HG03558 (cell line): ENCODE measurements at regions not wholly inside any gene's neighbourhood (a gene's known extent, or its start where the extent isn't known, plus 50 kb on each side); places are given as distances from the start of the nearest gene placed in this dataset.

ENCODE experiments used
- ATAC-seq: cut with Tn5 transposase; IDR thresholded peaks from one replicate; pipeline ENCODE4 v1.9.1; 2021; ENCODE audit warnings: moderate number of reproducible peaks; ENCODE audit not compliant: unreplicated experiment; ENCODE audit errors: extremely low read depth

DNA sequence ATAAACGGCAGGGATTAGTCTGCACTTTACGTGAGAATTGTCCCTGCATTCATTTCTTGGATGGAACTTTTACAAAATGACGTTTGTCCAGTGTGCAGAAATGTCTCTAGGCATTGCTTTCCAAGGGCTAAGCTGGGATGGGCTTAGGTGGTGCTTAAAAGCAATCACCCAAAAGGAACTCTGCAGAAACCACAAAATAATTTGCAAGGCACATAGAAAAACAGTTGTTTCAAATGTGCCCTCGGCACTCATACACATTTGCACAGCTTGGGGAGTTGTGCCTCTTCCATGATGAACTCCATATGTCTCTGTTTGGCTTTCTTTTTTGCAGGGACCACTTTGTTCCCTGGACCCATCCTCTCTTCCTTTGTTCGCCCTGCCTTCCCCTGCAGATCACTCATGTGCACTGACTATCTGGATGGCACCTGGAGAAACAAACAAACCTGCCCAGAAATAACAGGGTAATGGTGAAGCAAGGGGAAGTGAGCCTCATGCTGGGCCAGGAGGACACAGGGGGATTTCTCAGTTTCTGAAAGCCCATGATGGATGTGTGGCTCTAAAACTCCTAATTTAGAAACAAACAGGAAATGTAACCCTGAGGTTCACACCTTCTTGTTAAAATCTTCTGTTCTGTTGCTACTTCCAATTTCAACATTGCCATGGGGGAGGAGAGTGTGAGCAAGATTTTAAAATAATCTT is 150.2 kb downstream of the SNX19 start:
- peak; percentile 46 for ATAC-seq

DNA sequence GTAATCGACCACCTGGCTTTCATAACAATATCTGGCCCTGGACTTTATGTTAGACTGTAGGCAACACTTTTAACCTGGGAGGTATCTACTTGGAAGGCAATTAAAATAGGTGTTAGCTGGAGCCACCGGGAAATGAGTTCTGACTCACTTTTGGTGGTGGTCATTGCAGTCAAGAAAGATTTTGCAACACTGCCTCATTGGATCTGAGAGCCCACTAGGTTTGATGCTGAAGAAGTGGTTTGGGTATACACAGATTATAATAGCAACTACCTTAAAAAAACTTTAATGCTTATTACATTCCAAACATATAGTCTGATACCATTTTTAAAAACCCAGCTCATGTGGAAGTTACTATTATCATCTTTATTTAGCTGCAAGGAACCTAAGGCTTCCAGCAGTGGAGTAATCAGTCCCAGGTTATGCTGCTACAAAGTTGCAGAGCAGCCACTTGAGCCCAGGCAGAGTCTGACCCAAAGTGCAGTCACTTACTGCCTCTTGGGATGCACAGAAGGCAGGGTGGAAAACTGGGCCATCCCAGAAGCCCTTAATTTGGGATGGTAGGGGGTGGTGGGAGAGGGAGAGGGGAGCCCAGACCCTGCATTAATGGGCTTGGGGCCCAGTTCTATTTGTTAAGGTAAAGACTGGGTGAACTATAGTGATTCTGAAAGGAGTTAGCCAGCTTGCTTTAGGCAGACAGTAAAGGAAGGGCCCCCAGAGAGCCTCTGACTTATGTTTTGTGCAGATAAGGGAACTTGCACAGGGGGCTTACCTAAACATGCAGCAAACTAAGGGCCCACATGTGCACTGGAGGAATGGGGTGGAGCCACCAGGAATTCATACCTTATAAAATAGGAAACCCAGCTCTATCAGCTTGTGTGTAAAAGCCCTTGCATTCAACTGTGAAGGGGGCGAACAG is 149.4 kb downstream of the SNX19 start:
- ATAC-seq: no peak

DNA sequence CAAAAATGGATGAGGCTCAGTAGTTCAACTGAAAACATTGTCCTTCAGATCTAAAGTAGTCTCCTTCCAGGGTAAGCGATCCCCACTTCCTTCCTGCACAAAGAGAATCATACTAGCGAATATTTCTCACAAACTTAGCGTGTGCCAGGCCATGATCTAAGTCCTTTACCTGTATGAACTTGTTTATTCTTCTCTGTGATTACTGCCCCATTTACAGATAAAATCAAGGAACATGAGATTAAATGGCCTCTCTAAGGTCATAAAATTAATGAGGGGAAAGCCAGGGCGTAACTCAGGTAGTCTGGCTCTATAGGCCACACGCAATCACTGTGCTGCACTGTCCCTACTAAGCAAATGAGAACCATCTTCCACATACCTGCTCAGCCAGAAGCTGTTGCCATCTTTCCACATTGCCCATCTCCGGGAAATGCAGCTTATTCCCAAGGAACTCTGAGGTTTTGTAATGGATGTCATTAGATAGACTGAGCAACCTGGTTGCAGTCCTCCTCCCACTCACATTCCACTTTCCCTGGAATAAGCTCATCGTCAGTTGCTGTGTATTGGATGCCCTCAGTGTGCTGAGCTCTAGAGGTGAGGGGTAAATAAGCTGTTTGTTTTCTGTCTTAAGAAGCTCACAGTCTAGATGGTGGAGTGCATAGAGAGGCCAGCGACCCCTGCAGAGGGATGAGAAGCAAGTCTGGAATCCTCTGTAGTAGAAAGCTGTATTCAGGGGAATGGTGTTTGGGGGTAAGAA is 146.3 kb downstream of the SNX19 start:
- no peak for ATAC-seq

- no peak for ATAC-seq
Observed at GRCh38 chr11:130771708-130772107, 144.6 kb downstream of the SNX19 start.

DNA sequence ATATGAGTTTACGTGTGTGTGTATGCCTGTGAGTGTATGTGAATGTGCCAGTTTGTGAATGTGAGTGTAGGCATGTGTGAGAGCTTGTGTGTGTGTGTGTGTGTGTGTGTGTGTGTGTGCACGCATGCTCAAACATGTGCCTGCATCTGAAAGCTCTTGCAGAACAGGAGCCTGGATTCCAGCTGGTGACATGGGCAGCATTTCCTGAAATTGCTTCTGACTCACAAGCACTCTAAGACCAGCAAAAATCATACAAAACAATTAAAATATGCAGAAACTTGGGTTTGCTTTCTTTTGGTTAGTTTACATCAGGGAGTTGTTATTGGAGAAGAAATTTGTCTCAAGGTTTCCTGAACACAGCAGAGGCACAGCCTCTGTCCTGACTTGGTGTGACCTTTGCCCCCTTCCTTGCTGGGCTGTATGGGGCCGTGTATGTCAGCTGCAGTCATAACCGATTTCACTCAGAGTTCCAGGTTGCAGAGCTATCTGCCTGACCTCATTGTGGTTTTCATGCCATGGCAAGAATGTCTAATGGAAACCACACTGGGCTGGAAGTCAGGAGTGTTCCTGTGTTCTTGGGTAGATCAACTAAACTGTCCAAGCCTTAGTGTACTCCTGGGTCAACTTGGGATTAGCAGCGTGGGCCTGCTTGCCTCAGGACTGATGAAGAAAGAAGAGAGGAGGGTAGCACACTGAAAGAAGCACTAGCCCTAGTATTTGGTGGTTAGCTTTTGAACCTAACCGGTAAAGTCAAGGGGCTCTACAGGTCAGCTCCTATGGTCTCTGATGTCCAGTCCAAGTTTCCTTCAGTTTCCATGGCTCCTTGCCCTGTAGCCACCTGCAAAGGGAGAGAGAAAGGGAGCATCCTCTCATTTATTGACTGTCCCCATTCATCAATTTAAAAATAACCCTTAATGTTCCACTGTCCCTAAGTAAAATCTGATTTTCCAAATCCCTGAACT is 143.7 kb downstream of the SNX19 start:
- ATAC-seq: no peak

DNA sequence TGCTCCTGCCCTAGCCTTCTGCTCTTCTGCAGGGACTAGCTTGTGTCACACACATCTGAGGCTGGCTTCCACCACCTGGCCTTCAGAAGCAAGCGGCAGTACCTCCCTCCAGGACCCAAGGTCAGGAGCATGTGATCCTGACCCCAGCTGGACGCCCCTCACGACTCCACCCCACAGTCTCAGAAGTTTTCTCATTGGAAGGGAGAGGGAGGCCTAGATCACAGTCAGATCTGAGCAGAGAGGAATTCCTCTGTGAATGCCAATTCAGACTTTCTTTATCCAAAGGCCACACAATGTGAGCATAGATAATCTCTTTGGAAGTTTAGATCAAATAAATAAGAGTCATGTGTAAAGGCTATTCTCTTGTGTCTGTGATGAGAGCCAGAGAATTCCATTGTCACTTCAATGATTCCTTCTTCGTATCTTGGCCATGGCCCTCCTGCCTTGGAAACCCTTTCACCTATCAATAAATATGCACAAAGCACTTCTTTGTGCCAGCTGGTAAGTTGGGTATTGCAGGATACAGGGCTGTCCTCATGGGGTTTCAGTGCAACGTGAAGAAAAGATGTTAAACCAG is 142.9 kb downstream of the SNX19 start:
- no peak for ATAC-seq

DNA sequence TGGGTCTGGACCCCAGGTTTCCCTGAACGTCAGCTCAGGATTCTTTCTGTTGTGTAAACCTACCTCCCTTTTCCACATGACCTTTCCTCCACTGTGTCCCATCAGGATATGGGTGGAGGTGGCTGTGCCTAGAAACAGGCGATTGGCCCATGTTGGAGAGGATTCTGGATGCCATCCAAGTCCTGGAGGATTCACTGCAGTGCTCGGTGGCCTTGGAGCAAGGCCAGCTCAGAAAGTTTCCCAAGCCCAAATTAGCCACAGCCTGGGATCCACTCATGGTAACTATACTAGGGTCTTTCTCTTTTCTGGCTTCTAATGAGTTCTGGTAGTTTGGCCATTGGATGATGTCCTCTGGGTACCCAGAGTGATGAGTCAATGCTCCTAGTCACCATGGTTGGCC is 141.6 kb downstream of the SNX19 start:
- ATAC-seq: no peak

DNA sequence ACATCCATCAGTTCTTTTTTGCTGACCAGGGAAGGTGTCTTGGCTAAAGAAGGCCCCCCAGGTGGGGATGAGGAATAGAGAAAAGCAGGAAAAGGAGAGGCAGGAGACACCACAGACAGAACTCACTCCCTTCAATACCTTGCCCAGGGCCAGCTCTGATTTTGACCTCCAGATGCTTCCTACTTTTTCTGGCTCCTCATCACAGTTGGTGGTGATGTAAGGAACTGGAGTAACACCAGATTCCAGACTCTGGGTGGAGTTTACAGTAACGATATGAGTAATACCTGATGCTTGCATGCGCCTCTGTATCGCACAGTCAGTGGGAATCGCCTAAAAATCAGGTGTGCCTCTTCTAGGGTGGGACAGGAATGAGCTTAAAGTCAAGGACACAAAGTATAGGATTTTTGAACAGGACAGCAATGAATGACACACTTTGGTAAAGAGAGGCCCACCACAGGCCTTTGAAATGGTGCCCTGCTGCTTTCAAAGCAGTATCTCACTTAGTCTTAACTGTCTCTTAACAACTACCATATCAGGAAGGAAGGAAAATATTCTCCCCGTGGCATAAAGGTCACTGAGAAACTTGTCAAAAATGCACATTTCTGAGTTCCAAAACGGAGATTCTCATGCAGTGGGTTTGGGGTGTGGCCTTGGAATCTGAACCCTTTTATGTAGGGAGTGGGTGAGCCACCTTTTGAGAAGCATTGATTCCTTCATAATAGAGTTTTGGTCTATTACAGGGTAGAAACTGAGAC is 140.8 kb downstream of the SNX19 start:
- ATAC-seq: no peak

GRCh38 chr11:130776061-130776419 is 140.2 kb downstream of the SNX19 start:
- no peak for ATAC-seq

DNA sequence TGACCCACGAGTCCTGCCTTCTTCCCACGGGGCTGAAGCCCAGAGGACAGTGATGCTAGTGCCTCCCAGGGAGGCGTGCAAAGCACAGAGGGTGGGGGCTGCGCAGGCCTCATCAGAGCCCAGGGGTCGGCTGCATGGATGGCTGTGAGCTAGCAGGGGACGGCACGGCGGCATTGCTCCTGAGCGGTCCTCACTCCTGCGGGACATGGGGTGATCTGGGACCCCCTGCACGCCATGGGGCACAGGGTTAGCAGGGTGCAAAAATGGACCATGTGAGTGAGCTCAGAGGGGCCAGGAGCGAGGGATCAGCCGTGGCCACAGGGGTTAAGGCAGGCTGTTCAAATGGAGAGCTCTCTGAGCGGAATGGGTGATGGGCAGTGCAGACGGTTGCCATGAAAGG is 138.3 kb downstream of the SNX19 start:
- no peak for ATAC-seq

DNA sequence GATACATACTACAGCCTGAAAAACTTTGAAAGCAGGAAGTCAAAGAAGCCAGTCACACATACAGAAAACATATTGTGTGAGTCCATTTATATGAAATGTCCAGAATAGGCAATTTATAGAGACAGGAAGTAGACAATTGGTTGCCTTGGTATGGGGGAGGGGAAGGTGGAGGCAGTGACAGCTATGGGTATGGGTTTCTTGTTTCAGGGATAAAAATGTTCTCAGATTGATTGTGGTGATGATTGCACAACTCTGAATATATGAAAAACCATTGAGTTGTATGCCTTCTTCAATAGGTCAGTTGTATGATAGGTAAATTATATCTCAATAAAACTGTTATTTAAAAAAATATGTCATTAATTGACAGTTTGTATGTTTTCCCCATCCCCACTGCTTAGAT is 137.6 kb downstream of the SNX19 start:
- ATAC-seq: no peak

- ATAC-seq: no peak
Observed at GRCh38 chr11:130779267-130779666, 137.0 kb downstream of the SNX19 start.

- ATAC-seq: no peak
Observed at GRCh38 chr11:130779943-130780342, 136.3 kb downstream of the SNX19 start.

DNA sequence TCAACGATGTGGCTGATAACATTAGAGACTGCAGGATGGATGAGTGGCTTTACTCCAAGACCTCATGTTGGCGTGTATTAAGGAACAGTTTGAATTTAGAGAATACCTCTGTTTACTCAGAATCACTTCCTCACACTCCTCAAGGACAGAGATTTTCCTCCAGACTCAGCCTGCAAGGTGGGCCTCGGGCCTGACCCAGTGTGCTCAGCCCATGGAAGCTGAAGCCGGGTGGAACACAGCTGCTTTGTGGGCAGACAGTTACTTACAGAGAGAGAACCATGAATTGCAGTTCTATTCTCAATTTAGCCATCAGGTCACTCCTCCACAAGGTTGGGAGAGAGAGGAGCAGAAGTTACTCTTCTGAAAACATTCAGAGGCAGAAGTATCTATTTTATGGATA is 135.8 kb downstream of the SNX19 start:
- ATAC-seq: no peak

DNA sequence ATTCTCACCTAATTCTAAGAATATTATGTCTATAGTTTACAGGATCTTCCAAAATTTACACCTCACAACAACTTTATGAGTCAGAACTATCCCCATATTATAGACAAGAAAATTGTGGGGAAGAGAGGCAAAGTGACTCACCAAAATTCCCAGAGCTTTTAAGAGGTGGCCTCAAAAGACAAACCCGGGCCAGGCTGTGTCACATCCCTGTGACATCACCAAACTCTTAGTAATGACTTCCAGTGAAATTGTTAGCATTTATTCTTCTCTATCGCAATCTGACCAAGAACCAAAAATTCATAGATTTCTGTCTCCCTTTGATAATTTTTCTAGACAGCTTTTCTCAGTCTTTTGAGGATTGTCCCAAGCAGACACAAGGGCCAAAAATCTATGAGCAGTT is 134.3 kb downstream of the SNX19 start:
- no peak for ATAC-seq

- ATAC-seq: no peak
Observed at GRCh38 chr11:130782361-130783222, 133.7 kb downstream of the SNX19 start.

GRCh38 chr11:130783323-130783722 is 133.0 kb downstream of the SNX19 start:
- no peak for ATAC-seq
